H9 (cell line): ENCODE measurements at regions not wholly inside any gene's neighbourhood (a gene's known extent, or its start where the extent isn't known, plus 50 kb on each side); places are given as distances from the start of the nearest gene placed in this dataset.

Experiments
- DNase-seq: peaks from one replicate; pipeline ENCODE4 v3.0.0-alpha.2; 2017
- H2AFZ ChIP-seq: one replicate; pipeline ENCODE4 v1.6.1; 2013; ENCODE audit warnings: mild to moderate bottlenecking, low read length, control low read depth, moderate library complexity
- H2AK5ac ChIP-seq: 2 replicates; pipeline ENCODE4 v1.6.1; 2013; ENCODE audit warnings: low read length, control low read depth, mixed read lengths; ENCODE audit not compliant: insufficient read length
- H2BK120ac ChIP-seq: one replicate; pipeline ENCODE4 v1.6.1; 2013; ENCODE audit warnings: low read depth, mild to moderate bottlenecking, low read length, control low read depth, inconsistent platforms; ENCODE audit not compliant: poor library complexity, severe bottlenecking
- H2BK12ac ChIP-seq: 2 replicates; pipeline ENCODE4 v1.6.1; 2013; ENCODE audit warnings: low read length, control low read depth, mixed read lengths, low read depth; ENCODE audit not compliant: insufficient read length
- H2BK15ac ChIP-seq: 2 replicates; pipeline ENCODE4 v1.6.1; 2013; ENCODE audit warnings: low read depth, low read length, control low read depth
- H2BK20ac ChIP-seq: one replicate; pipeline ENCODE4 v1.6.1; 2013; ENCODE audit warnings: low read depth, mild to moderate bottlenecking, low read length, control low read depth, inconsistent platforms; ENCODE audit not compliant: poor library complexity, severe bottlenecking
- H2BK5ac ChIP-seq: 2 replicates; pipeline ENCODE4 v1.6.1; 2013; ENCODE audit warnings: low read length, control low read depth, mixed read lengths; ENCODE audit not compliant: insufficient read length
- H3K14ac ChIP-seq: 2 replicates; pipeline ENCODE4 v1.6.1; 2013; ENCODE audit warnings: low read length, control low read depth; ENCODE audit not compliant: insufficient read depth
- H3K18ac ChIP-seq: 2 replicates; pipeline ENCODE4 v1.6.1; 2013; ENCODE audit warnings: low read depth, mild to moderate bottlenecking, mixed read lengths, low read length, control low read depth; ENCODE audit not compliant: insufficient read length
- H3K23ac ChIP-seq: 2 replicates; pipeline ENCODE4 v1.6.1; 2013; ENCODE audit warnings: low read length, control low read depth, mixed read lengths, low read depth; ENCODE audit not compliant: insufficient read length
- H3K23me2 ChIP-seq: 2 replicates; pipeline ENCODE4 v1.6.1; 2013; ENCODE audit warnings: low read depth, mild to moderate bottlenecking, mixed read lengths, low read length, control low read depth; ENCODE audit not compliant: insufficient read length, poor library complexity, severe bottlenecking
- H3K27ac ChIP-seq: 2 replicates; pipeline ENCODE4 v1.5.1; 2013; ENCODE audit warnings: low read length, control low read depth, mixed read lengths, low read depth; ENCODE audit not compliant: insufficient read length
- H3K27me3 ChIP-seq: 2 replicates; pipeline ENCODE4 v1.6.1; 2013; ENCODE audit warnings: low read length, control low read depth, inconsistent platforms; ENCODE audit not compliant: insufficient read depth
- H3K4ac ChIP-seq: 2 replicates; pipeline ENCODE4 v1.6.1; 2013; ENCODE audit warnings: low read depth, mild to moderate bottlenecking, control low read depth, inconsistent platforms, low read length, moderate library complexity
- H3K4me1 ChIP-seq: 2 replicates; pipeline ENCODE4 v1.6.1; 2013; ENCODE audit warnings: low read length, control low read depth, inconsistent platforms; ENCODE audit not compliant: insufficient read depth
- H3K4me2 ChIP-seq: 2 replicates; pipeline ENCODE4 v1.6.1; 2013; ENCODE audit warnings: low read length, control low read depth, mixed read lengths; ENCODE audit not compliant: insufficient read length, insufficient read depth
- H3K56ac ChIP-seq: 2 replicates; pipeline ENCODE4 v1.6.1; 2013; ENCODE audit warnings: low read depth, mild to moderate bottlenecking, mixed read lengths, low read length, control low read depth; ENCODE audit not compliant: insufficient read length
- H3K79me1 ChIP-seq: 2 replicates; pipeline ENCODE4 v1.6.1; 2013; ENCODE audit warnings: low read depth, mild to moderate bottlenecking, moderate library complexity, low read length, control low read depth, inconsistent platforms; ENCODE audit not compliant: insufficient read depth, poor library complexity, severe bottlenecking
- H3K79me2 ChIP-seq: 2 replicates; pipeline ENCODE4 v1.6.1; 2013; ENCODE audit warnings: low read length, control low read depth, inconsistent platforms; ENCODE audit not compliant: insufficient read depth
- H3K9ac ChIP-seq: 2 replicates; pipeline ENCODE4 v1.6.1; 2013; ENCODE audit warnings: low read length, control low read depth, mixed read lengths; ENCODE audit not compliant: insufficient read length; ENCODE audit errors: extremely low read depth
- H3K9me3 ChIP-seq: one replicate; pipeline ENCODE4 v1.6.1; 2013; ENCODE audit warnings: low read depth, low read length, inconsistent platforms; ENCODE audit not compliant: control insufficient read depth
- H3T11ph ChIP-seq: one replicate; pipeline ENCODE4 v1.6.1; 2013; ENCODE audit warnings: mild to moderate bottlenecking, low read length, control low read depth, inconsistent platforms
- H4K20me1 ChIP-seq: one replicate; pipeline ENCODE4 v1.6.1; 2013; ENCODE audit not compliant: control insufficient read depth, insufficient read length, insufficient read depth
- H4K5ac ChIP-seq: 2 replicates; pipeline ENCODE4 v1.6.1; 2013; ENCODE audit warnings: low read depth, mild to moderate bottlenecking, mixed read lengths, low read length, control low read depth; ENCODE audit not compliant: insufficient read length
- H4K8ac ChIP-seq: replicated peaks from 2 replicates; pipeline ENCODE4 v1.6.1; 2013; ENCODE audit warnings: low read length, control low read depth, mixed read lengths, low read depth; ENCODE audit not compliant: insufficient read length
- H4K91ac ChIP-seq: 2 replicates; pipeline ENCODE4 v1.6.1; 2013; ENCODE audit warnings: low read depth, mild to moderate bottlenecking, moderate library complexity, mixed read lengths, low read length, control low read depth; ENCODE audit not compliant: insufficient read length
- H3K27ac Mint-ChIP-seq, 3 experiments: 2 replicates in 2 of 3; 3 replicates in 1 of 3; pipeline ENCODE4 v1.8.0; 2020 to 2021; ENCODE audit warnings: mixed read lengths in 3 of 3, mild to moderate bottlenecking in 1 of 3, moderate library complexity in 1 of 3
- H3K27me3 Mint-ChIP-seq: 2 replicates; pipeline ENCODE4 v1.8.0; 2021; ENCODE audit warnings: low read depth, mild to moderate bottlenecking, moderate library complexity, mixed read lengths
- H3K36me3 Mint-ChIP-seq, 3 experiments: 2 replicates in 2 of 3; 3 replicates in 1 of 3; pipeline ENCODE4 v1.8.0; 2020 to 2021; ENCODE audit warnings: low read depth in 3 of 3, mixed read lengths in 3 of 3; ENCODE audit not compliant: insufficient read depth in 1 of 3
- H3K4me1 Mint-ChIP-seq, 2 experiments: 2 replicates each; pipeline ENCODE4 v1.8.0; 2020; ENCODE audit warnings: mixed read lengths in 2 of 2
- H3K4me3 Mint-ChIP-seq, 2 experiments: 2 replicates in 1 of 2; 3 replicates in 1 of 2; pipeline ENCODE4 v1.8.0; 2020 to 2021; ENCODE audit warnings: mild to moderate bottlenecking in 2 of 2, mixed read lengths in 2 of 2, moderate library complexity in 1 of 2
- H3K9me3 Mint-ChIP-seq, 2 experiments: 2 replicates in 1 of 2; 3 replicates in 1 of 2; pipeline ENCODE4 v1.8.0; 2020; ENCODE audit warnings: mild to moderate bottlenecking in 2 of 2, mixed read lengths in 2 of 2, moderate library complexity in 1 of 2
- CTCF ChIP-seq: fragments of 200-600 bp; sonication (generic); conservative IDR thresholded peaks from 3 replicates; pipeline ENCODE4 v1.8.0; 2021; ENCODE audit warnings: antibody characterized with exemption, mild to moderate bottlenecking
- WGBS: extraction: QIAGEN DNeasy Blood & Tissue Kit; methylation state at CpG from one replicate; pipeline ENCODE4 v1.1.7; 2013; ENCODE audit warnings: missing lambda C conversion rate, low lambda C conversion rate, mixed read lengths; ENCODE audit not compliant: insufficient read length; ENCODE audit errors: extremely low coverage; 5-methylcytosine and 5-hydroxymethylcytosine counted together

- H4K91ac ChIP-seq = no peak overlapping the region
Measured at GRCh38 chr6:142005021-142005420, 127.7 kb upstream of the GJE1 start.

More at GRCh38 chr6:142005021-142005420, 127.7 kb upstream of the GJE1 start:
- H3K4me2 ChIP-seq = no peak overlapping the region
- H3K4me1 Mint-ChIP-seq = peaks cover 10 to 18% of the 10 kb centered on the region in 2 experiments
- H3K27me3 Mint-ChIP-seq = no peaks in the 10 kb centered on the region
- H3K36me3 Mint-ChIP-seq = peaks cover 3 to 13% (median 3%) of the 10 kb centered on the region in 3 experiments; a peak in 5 of 7 replicates
- H3K14ac ChIP-seq = no peak overlapping the region
- H3K9me3 ChIP-seq = no peaks in the 10 kb centered on the region
- no peak overlapping the region for H2AK5ac ChIP-seq
- H3K4me3 Mint-ChIP-seq = no peak overlapping the region
- no peak overlapping the region for H4K8ac ChIP-seq
- H3K18ac ChIP-seq = no peak overlapping the region
- H3K9me3 Mint-ChIP-seq = peaks cover 4 to 9% of the 10 kb centered on the region in 2 experiments; a peak in 1 of 5 replicates
- H3K27ac Mint-ChIP-seq = 0 out of 7 replicates have a peak overlapping the region, but pooled peaks of 1 of the 3 experiments have one; percentile 44
- no peak overlapping the region for H4K5ac ChIP-seq
- no peaks in the 10 kb centered on the region for H3K27me3 ChIP-seq
- TF ChIP-seq CTCF = no peak
- no peak overlapping the region for H2BK5ac ChIP-seq
- no peak overlapping the region for H3K4ac ChIP-seq
- H2BK120ac ChIP-seq = no peak overlapping the region
- H3K23me2 ChIP-seq = no peaks in the 10 kb centered on the region
- no peaks in the 10 kb centered on the region for H4K20me1 ChIP-seq
- WGBS = no CpG with 5 or more reads among the region's 1 CpG
- DNase-seq = no peak
- no peaks in the 10 kb centered on the region for H3K79me2 ChIP-seq
- H3K4me1 ChIP-seq = no peaks in the 10 kb centered on the region
- H3K27ac ChIP-seq = no peak overlapping the region
- H3K9ac ChIP-seq = no peak overlapping the region
- no peak overlapping the region for H3K23ac ChIP-seq
- no peak overlapping the region for H2BK12ac ChIP-seq
- H2BK15ac ChIP-seq = no peak overlapping the region
- H2AFZ ChIP-seq = no peak overlapping the region
- H3T11ph ChIP-seq = no peak overlapping the region
- no peak overlapping the region for H3K56ac ChIP-seq
- no peaks in the 10 kb centered on the region for H3K79me1 ChIP-seq
- H2BK20ac ChIP-seq = no peak overlapping the region
